Prostate gland (tissue), 2 donors: ENCODE measurements at regions not wholly inside any gene's neighbourhood (a gene's known extent, or its start where the extent isn't known, plus 50 kb on each side); places are given as distances from the start of the nearest gene placed in this dataset.

ENCODE experiments used
- CTCF ChIP-seq, 4 experiments: fragments of 200-600 bp in 2 of 4; fragments of 450-650 bp in 2 of 4; sonication (generic) in 2 of 4; IDR thresholded peaks; 1 replicate in 3 of 4; 2 replicates in 1 of 4; pipeline ENCODE4 v1.5.1; 2016 to 2019; ENCODE audit warnings: antibody characterized with exemption in 4 of 4, mild to moderate bottlenecking in 2 of 4, moderate library complexity in 2 of 4
- POLR2A ChIP-seq: fragments of 450-650 bp; IDR thresholded peaks from one replicate; pipeline ENCODE4 v1.6.1; 2016; ENCODE audit warnings: antibody characterized with exemption, mild to moderate bottlenecking

DNA sequence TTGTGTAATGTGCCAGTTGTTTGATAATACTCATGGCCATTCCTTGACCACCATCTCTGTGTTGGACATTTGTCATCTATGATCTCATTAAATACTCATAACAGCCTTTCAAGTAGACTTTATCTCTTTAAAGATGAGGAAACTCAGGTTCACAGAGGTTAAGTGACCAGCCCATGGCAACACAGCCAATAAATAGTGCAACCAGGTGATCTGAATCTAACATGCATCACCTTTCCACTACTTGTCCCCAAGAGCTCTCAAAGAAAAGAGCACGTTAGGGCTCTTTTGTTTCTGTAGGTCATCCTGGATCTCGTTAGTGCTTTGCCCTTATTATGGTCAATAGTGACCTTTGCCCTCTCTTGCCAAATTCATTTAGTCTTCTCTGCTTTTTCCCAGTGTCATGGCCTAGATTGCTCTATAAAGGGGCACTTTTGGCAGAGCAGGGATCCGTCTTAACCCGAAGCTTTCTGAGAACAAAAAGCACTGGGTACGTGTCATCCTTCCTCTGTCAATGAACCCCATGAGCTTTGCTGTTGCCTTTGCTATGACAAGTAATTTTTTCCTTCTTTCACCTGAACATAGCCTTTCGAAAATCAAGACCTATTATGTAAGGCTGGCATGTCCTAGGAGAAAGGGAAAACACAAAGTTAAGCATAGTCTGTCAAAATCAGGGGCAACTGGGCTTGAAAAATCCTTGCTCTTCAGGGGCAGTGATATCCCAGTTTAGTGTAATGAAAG, 88.0 kb upstream of the PLXNA2 start:
- TF ChIP-seq CTCF (IDR thresholded peaks at IDR 0.05) (no peak), POLR2A (no peak)
